Esophagus muscularis mucosa (tissue), 3 donors: ENCODE measurements at regions not wholly inside any gene's neighbourhood (a gene's known extent, or its start where the extent isn't known, plus 50 kb on each side); places are given as distances from the start of the nearest gene placed in this dataset.

Experiments
- EP300 ChIP-seq: sonication (generic); formaldehyde crosslinking; IDR thresholded peaks from one replicate; pipeline ENCODE4 v1.6.1; 2017; ENCODE audit warnings: antibody characterized with exemption
- TF ChIP-seq, protein P1 (sequence below), 3 experiments: fragments of 200-600 bp in 2 of 3; fragments of 450-650 bp in 1 of 3; sonication (generic) in 2 of 3; IDR thresholded peaks; one replicate each; pipeline ENCODE4 v1.5.1; 2017 to 2019; ENCODE audit warnings: antibody characterized with exemption in 3 of 3, mild to moderate bottlenecking in 2 of 3, moderate library complexity in 1 of 3

DNA sequence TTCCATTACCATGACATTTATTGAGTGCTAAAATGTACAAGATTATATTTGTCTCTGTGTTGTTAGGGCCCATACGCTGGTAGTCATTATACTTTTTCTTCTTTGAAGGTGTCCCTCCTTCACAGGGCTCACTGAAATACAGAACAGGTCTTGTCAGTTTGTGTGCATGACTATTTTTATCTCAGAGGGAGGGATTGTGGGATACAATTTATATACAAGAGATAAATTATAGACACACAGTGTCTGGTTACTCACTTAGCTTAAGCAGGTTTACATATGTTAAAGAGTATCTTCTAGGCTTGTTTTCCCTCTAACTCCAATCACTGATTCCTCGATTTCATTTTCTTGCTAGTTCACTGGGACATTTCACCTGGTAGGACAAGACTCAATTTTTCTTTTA lies 143.3 kb upstream of the GUCY1A1 start:
- TF ChIP-seq, protein P1, sequence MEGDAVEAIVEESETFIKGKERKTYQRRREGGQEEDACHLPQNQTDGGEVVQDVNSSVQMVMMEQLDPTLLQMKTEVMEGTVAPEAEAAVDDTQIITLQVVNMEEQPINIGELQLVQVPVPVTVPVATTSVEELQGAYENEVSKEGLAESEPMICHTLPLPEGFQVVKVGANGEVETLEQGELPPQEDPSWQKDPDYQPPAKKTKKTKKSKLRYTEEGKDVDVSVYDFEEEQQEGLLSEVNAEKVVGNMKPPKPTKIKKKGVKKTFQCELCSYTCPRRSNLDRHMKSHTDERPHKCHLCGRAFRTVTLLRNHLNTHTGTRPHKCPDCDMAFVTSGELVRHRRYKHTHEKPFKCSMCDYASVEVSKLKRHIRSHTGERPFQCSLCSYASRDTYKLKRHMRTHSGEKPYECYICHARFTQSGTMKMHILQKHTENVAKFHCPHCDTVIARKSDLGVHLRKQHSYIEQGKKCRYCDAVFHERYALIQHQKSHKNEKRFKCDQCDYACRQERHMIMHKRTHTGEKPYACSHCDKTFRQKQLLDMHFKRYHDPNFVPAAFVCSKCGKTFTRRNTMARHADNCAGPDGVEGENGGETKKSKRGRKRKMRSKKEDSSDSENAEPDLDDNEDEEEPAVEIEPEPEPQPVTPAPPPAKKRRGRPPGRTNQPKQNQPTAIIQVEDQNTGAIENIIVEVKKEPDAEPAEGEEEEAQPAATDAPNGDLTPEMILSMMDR (IDR thresholded peaks at IDR 0.05): no peak
- no peak for TF ChIP-seq EP300
